Effector memory CD8-positive, alpha-beta T cell (primary cell): ENCODE measurements at regions not wholly inside any gene's neighbourhood (a gene's known extent, or its start where the extent isn't known, plus 50 kb on each side); places are given as distances from the start of the nearest gene placed in this dataset.

Experiments
- ATAC-seq: fragments of 150-1000 bp; cut with Tn5 transposase; replicated peaks from 2 replicates; pipeline ENCODE4 v1.10.0; 2021; ENCODE audit warnings: mild to moderate bottlenecking, moderate library complexity
- DNase-seq, 3 experiments: peaks; one replicate each; pipeline ENCODE4 v3.0.0; 2021
- H3K27ac Mint-ChIP-seq, 2 donors: one replicate each; pipeline ENCODE4 v1.8.0; 2022; ENCODE audit warnings: mild to moderate bottlenecking in 2 of 2, mixed read lengths in 2 of 2, moderate library complexity in 2 of 2
- H3K27me3 Mint-ChIP-seq, 2 donors: one replicate each; pipeline ENCODE4 v1.8.0; 2022; ENCODE audit warnings: mixed read lengths in 2 of 2
- H3K36me3 Mint-ChIP-seq: one replicate; pipeline ENCODE4 v1.8.0; 2022; ENCODE audit warnings: mild to moderate bottlenecking, moderate library complexity, mixed read lengths; ENCODE audit not compliant: insufficient read depth
- H3K4me1 Mint-ChIP-seq, 2 donors: one replicate each; pipeline ENCODE4 v1.8.0; 2022; ENCODE audit warnings: low read depth in 2 of 2, mixed read lengths in 2 of 2
- H3K4me3 Mint-ChIP-seq, 2 donors: one replicate each; pipeline ENCODE4 v1.8.0; 2022; ENCODE audit warnings: mild to moderate bottlenecking in 2 of 2, mixed read lengths in 2 of 2, moderate library complexity in 2 of 2
- H3K9me3 Mint-ChIP-seq, 2 donors: one replicate each; pipeline ENCODE4 v1.8.0; 2022; ENCODE audit warnings: mixed read lengths in 2 of 2

- DNase-seq (no peak), ATAC-seq (no peak)
- no peaks in the 10 kb centered on the region for H3K4me1 Mint-ChIP-seq
- no peaks in the 10 kb centered on the region for H3K36me3 Mint-ChIP-seq
- H3K9me3 Mint-ChIP-seq = peaks cover 0 to 2% of the 10 kb centered on the region in 2 donors
- H3K27me3 Mint-ChIP-seq = no peaks in the 10 kb centered on the region
- no peak overlapping the region for H3K4me3 Mint-ChIP-seq
- no peak overlapping the region for H3K27ac Mint-ChIP-seq
Measured at GRCh38 chr4:100707786-100708185, 190.0 kb upstream of the EMCN start.

GRCh38 chr4:100696531-100696930, 178.7 kb upstream of the EMCN start:
- DNase-seq (no peak), ATAC-seq (no peak)
- Mint-ChIP-seq H3K4me3 (no peak overlapping the region), H3K9me3 (no peaks in the 10 kb centered on the region), H3K27ac (no peak overlapping the region), H3K4me1 (peaks cover 0 to 3% of the 10 kb centered on the region in 2 donors), H3K36me3 (peaks cover 3% of the 10 kb centered on the region), H3K27me3 (peaks cover 14 to 23% of the 10 kb centered on the region in 2 donors)

- no peak for DNase-seq
- Mint-ChIP-seq H3K4me3 (no peak overlapping the region), H3K27ac (no peak overlapping the region), H3K4me1 (no peaks in the 10 kb centered on the region), H3K36me3 (no peaks in the 10 kb centered on the region), H3K27me3 (peaks cover 14 to 23% of the 10 kb centered on the region in 2 donors), H3K9me3 (no peaks in the 10 kb centered on the region)
- ATAC-seq = no peak
Measured at GRCh38 chr4:100695871-100696270, 178.0 kb upstream of the EMCN start.

DNA sequence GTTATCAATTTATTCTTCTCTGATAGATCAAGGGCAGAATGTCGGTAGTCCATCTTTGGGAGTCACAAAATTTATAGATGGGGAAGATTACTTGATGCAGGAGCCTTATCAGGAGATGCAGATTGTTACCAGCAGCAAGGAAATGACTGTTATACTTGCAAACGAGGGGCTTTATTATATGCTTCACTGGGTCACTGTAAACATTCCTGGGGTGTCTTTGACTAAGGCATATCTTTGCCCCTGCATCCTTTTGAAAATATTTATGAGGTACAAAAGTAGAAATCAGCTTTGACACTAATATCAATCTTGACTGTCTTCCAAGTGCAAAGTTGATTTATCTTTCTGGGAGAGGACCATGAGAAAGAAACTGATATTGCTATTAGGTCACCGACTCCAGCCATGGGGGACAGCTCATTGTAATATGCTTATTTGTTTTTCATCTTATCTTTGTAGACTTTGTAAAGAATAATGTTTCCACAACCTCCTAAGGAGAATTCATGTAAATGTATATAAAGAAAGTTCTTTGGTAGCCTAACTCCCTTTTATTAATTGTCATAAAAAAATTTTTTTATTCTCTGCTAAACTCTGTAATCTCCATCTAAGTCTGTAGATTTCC, 177.3 kb upstream of the EMCN start:
- no peak for ATAC-seq
- peaks cover 14 to 23% of the 10 kb centered on the region in 2 donors for H3K27me3 Mint-ChIP-seq
- no peaks in the 10 kb centered on the region for H3K36me3 Mint-ChIP-seq
- no peak overlapping the region for H3K4me3 Mint-ChIP-seq
- no peaks in the 10 kb centered on the region for H3K9me3 Mint-ChIP-seq
- no peak overlapping the region for H3K27ac Mint-ChIP-seq
- no peaks in the 10 kb centered on the region for H3K4me1 Mint-ChIP-seq
- DNase-seq = no peak

- ATAC-seq (no peak), DNase-seq (no peak)
- no peak overlapping the region for H3K4me3 Mint-ChIP-seq
- H3K9me3 Mint-ChIP-seq = no peaks in the 10 kb centered on the region
- H3K36me3 Mint-ChIP-seq = no peaks in the 10 kb centered on the region
- peaks cover 14 to 23% of the 10 kb centered on the region in 2 donors for H3K27me3 Mint-ChIP-seq
- no peak overlapping the region for H3K27ac Mint-ChIP-seq
- H3K4me1 Mint-ChIP-seq = no peaks in the 10 kb centered on the region
Measured at GRCh38 chr4:100694467-100694866, 176.6 kb upstream of the EMCN start.

GRCh38 chr4:100690812-100691211, 173.0 kb upstream of the EMCN start:
- Mint-ChIP-seq H3K4me3 (no peak overlapping the region), H3K36me3 (no peaks in the 10 kb centered on the region), H3K27ac (no peak overlapping the region), H3K4me1 (no peaks in the 10 kb centered on the region), H3K9me3 (no peaks in the 10 kb centered on the region), H3K27me3 (peaks cover 14 to 31% of the 10 kb centered on the region in 2 donors)
- DNase-seq (no peak), ATAC-seq (no peak)

DNA sequence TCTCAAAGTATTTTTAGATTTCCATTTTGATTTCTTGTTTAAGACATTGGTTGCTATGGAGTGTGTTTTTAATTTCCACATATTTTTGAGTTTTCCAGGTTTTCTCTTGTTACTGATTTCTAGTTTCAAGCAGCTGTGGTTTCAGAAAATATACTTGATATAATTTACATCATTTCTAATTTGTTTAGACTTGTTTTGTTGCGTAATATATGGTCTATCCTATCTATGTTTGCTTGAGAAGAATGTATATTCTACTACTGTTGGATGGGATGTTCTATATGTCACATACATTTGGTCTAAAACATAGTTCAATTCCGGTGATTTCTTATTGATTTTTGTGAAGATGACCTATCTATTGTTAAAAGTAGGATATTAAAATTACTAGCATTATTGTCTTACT, 170.5 kb upstream of the EMCN start:
- Mint-ChIP-seq H3K27ac (no peak overlapping the region), H3K4me3 (no peak overlapping the region), H3K27me3 (peaks cover under 1 to 23% of the 10 kb centered on the region in 2 donors), H3K4me1 (no peaks in the 10 kb centered on the region), H3K9me3 (no peaks in the 10 kb centered on the region), H3K36me3 (no peaks in the 10 kb centered on the region)
- ATAC-seq = no peak
- DNase-seq = no peak

DNA sequence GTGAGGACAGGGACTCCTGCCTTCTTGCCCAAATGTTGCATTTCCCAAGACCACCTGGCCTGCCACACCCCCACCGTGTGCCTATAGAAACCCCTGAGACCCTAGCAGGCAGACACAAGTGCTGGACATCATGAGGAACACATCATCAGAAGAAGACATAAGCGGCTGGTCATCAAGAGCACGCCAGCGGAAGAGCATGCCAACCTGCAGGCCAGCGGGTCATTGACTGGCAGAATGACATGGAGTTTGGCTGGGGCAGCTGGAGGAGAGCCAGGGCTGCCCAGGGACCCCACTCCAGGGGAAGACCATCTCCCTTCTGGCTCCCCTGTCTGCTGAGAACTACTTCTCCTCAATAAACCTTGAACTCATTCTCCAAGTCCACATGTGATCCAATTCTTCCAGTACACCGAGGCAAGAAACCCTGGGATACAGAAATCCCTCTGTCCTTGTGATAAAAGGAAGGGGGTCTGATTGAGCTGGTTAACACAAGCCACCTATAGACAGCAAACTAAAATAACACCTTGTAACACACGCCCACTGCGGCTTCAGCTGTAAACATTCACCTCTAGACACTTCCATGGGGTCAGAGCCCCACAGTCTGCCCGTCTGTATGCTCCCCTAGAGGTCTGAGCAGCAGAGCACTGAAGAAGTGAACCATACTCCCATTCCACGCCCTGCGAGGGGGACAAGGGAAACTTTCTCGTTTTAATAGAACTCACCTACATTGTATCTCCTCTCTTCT, 164.8 kb upstream of the EMCN start:
- Mint-ChIP-seq H3K4me3 (no peak overlapping the region), H3K9me3 (no peaks in the 10 kb centered on the region), H3K4me1 (peaks cover 0 to 3% of the 10 kb centered on the region in 2 donors), H3K27ac (no peak overlapping the region), H3K36me3 (no peaks in the 10 kb centered on the region), H3K27me3 (peaks cover 21 to 22% of the 10 kb centered on the region in 2 donors)
- ATAC-seq (no peak), DNase-seq (no peak)

DNA sequence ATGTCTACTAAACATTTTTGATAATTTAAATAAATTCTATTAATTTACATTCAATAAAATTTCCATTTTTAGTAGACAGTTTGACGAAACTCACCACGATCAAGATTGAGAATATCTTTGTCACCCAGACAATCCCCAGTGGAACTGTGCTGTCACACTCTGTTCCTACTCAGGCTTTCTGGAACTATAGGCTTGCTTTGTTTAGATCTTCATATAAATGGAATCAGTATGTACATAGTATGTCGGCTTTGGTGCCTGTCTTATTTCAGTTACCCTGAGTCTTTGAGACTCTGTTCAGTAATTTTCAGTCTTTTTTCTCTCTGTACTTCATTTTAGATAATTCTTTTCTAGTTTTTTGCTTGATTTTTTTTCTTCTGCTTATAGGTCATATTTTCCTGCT, 163.5 kb upstream of the EMCN start:
- Mint-ChIP-seq H3K4me3 (no peak overlapping the region), H3K9me3 (no peaks in the 10 kb centered on the region), H3K27ac (no peak overlapping the region), H3K4me1 (peaks cover 0 to 3% of the 10 kb centered on the region in 2 donors), H3K27me3 (peaks cover 21 to 22% of the 10 kb centered on the region in 2 donors), H3K36me3 (no peaks in the 10 kb centered on the region)
- no peak for ATAC-seq
- DNase-seq = no peak

DNA sequence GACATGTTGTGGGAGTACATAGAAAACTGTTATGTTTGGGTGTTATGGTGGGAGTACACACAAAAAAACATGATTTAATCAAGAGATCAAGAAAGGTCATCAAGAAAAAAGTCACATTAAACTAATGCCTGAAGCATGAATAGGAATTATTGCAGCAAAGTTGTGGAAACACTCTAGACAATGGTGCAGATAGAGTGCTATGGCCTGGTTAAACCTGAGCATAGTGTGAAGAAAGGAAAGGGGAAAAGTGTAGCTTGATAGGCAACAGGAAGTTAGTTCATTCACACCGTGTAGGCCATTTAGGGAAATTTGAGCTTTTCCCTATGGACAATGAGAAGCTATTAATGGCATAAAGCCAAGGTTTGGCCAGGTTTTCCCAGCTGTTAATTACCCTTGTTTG, 162.1 kb upstream of the EMCN start:
- H3K27me3 Mint-ChIP-seq = peaks cover 14 to 22% of the 10 kb centered on the region in 2 donors
- no peak for DNase-seq
- no peaks in the 10 kb centered on the region for H3K9me3 Mint-ChIP-seq
- no peak overlapping the region for H3K27ac Mint-ChIP-seq
- no peak overlapping the region for H3K4me3 Mint-ChIP-seq
- peaks cover 0 to 3% of the 10 kb centered on the region in 2 donors for H3K4me1 Mint-ChIP-seq
- ATAC-seq = no peak
- no peaks in the 10 kb centered on the region for H3K36me3 Mint-ChIP-seq

- Mint-ChIP-seq H3K9me3 (no peaks in the 10 kb centered on the region), H3K4me1 (no peaks in the 10 kb centered on the region), H3K27me3 (peaks cover 0 to 6% of the 10 kb centered on the region in 2 donors), H3K27ac (no peak overlapping the region), H3K4me3 (no peak overlapping the region), H3K36me3 (no peaks in the 10 kb centered on the region)
- DNase-seq = no peak
- ATAC-seq = no peak
Measured at GRCh38 chr4:100674976-100675375, 157.2 kb upstream of the EMCN start.

DNA sequence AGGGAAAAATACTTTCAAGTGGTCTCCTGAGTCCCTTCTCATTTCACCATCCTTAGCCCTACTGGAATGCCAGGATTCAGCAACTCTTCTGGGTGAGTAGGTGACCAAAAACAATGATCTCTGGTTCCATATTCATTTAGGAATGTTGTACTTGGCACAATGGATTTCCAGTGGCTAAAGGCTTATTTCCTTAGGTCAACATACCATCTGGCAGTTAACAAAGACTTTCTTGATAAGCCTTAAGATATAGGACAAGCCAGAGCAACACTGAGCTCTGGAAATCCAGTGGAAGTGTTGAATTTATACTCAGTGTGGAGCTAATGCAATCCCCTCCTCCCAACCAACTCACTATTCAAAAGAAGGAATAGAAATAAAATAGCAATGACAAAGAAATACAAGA, 139.4 kb upstream of the EMCN start:
- Mint-ChIP-seq H3K4me3 (no peak overlapping the region), H3K4me1 (no peaks in the 10 kb centered on the region), H3K27ac (no peak overlapping the region), H3K36me3 (no peaks in the 10 kb centered on the region), H3K27me3 (peaks cover 0 to 14% of the 10 kb centered on the region in 2 donors), H3K9me3 (no peaks in the 10 kb centered on the region)
- no peak for ATAC-seq
- DNase-seq = no peak

- no peak for ATAC-seq
- Mint-ChIP-seq H3K27ac (no peak overlapping the region), H3K36me3 (no peaks in the 10 kb centered on the region), H3K9me3 (no peaks in the 10 kb centered on the region), H3K4me1 (no peaks in the 10 kb centered on the region), H3K4me3 (no peak overlapping the region), H3K27me3 (peaks cover 0 to 16% of the 10 kb centered on the region in 2 donors)
- DNase-seq = no peak
Measured at GRCh38 chr4:100651499-100652175, 133.8 kb upstream of the EMCN start.

- no peak overlapping the region for H3K4me3 Mint-ChIP-seq
- DNase-seq (no peak), ATAC-seq (no peak)
- peaks cover 6 to 11% of the 10 kb centered on the region in 2 donors for H3K27me3 Mint-ChIP-seq
- H3K9me3 Mint-ChIP-seq = no peaks in the 10 kb centered on the region
- no peaks in the 10 kb centered on the region for H3K4me1 Mint-ChIP-seq
- no peaks in the 10 kb centered on the region for H3K36me3 Mint-ChIP-seq
- H3K27ac Mint-ChIP-seq = no peak overlapping the region
Measured at GRCh38 chr4:100649417-100649816, 131.6 kb upstream of the EMCN start.
